ENCODE measurements at regions not wholly inside any gene's neighbourhood (a gene's known extent, or its start where the extent isn't known, plus 50 kb on each side); places are given as distances from the start of the nearest gene placed in this dataset.

- no peak overlapping the region for H3K4me3 ChIP-seq (ENCODE audit: low read depth, low read length)
- TF ChIP-seq CTCF (IDR thresholded peaks at IDR 0.05; ENCODE audit: borderline replicate concordance, insufficient read depth, low read depth, low read length) = no peak
These were observed 541.4 kb downstream of the PRELID2 start for GRCh38 chr5:145293716-145294115.

- TF ChIP-seq CTCF (IDR thresholded peaks at IDR 0.05; ENCODE audit: borderline replicate concordance, insufficient read depth, low read depth, low read length) = no peak
- H3K4me3 ChIP-seq (ENCODE audit: low read depth, low read length) = no peak overlapping the region
These were observed 542.9 kb downstream of the PRELID2 start for GRCh38 chr5:145292278-145292677.

- TF ChIP-seq CTCF (IDR thresholded peaks at IDR 0.05; ENCODE audit: borderline replicate concordance, insufficient read depth, low read depth, low read length) = no peak
- no peak overlapping the region for H3K4me3 ChIP-seq (ENCODE audit: low read depth, low read length)
These were observed 551.9 kb downstream of the PRELID2 start for GRCh38 chr5:145283141-145283810.

GRCh38 chr5:145280806-145281205 lies 554.3 kb downstream of the PRELID2 start:
- H3K4me3 ChIP-seq (ENCODE audit: low read depth, low read length) = no peak overlapping the region
- no peak for TF ChIP-seq CTCF (IDR thresholded peaks at IDR 0.05; ENCODE audit: borderline replicate concordance, insufficient read depth, low read depth, low read length)

- no peak for TF ChIP-seq CTCF (IDR thresholded peaks at IDR 0.05; ENCODE audit: borderline replicate concordance, insufficient read depth, low read depth, low read length)
- no peak overlapping the region for H3K4me3 ChIP-seq (ENCODE audit: low read depth, low read length)
These were observed 554.9 kb downstream of the PRELID2 start for GRCh38 chr5:145280214-145280613.

GRCh38 chr5:145260670-145261069 lies 574.5 kb downstream of the PRELID2 start:
- TF ChIP-seq CTCF (IDR thresholded peaks at IDR 0.05; ENCODE audit: borderline replicate concordance, insufficient read depth, low read depth, low read length) = no peak
- no peak overlapping the region for H3K4me3 ChIP-seq (ENCODE audit: low read depth, low read length)

- TF ChIP-seq CTCF (IDR thresholded peaks at IDR 0.05; ENCODE audit: borderline replicate concordance, insufficient read depth, low read depth, low read length) = no peak
- no peak overlapping the region for H3K4me3 ChIP-seq (ENCODE audit: low read depth, low read length)
These were observed 587.4 kb downstream of the PRELID2 start for GRCh38 chr5:145247745-145248040.

All from GM12875 (cell line).